WTC11 (cell line): ENCODE measurements at regions not wholly inside any gene's neighbourhood (a gene's known extent, or its start where the extent isn't known, plus 50 kb on each side); places are given as distances from the start of the nearest gene placed in this dataset.

Experiments
- ATF2 ChIP-seq: sonication (generic); formaldehyde crosslinking; IDR thresholded peaks from 2 replicates; pipeline ENCODE4 v1.8.1; 2022; ENCODE audit warnings: low read depth, missing genetic modification reagents, borderline replicate concordance
- CTCF ChIP-seq: fragments of 200-600 bp; IDR thresholded peaks from 2 replicates; pipeline ENCODE4 v1.8.0; 2022; ENCODE audit warnings: antibody characterized with exemption
- EMX1 ChIP-seq: fragments of 250-450 bp; sonication (Bioruptor Pico); IDR thresholded peaks from 2 replicates; pipeline ENCODE4 v1.8.0; 2021; ENCODE audit warnings: mild to moderate bottlenecking
- NR3C1 ChIP-seq: sonication (generic); formaldehyde crosslinking; conservative IDR thresholded peaks from 2 replicates; pipeline ENCODE4 v1.8.1; 2023; ENCODE audit warnings: low read depth, mild to moderate bottlenecking, missing genetic modification reagents
- SP1 ChIP-seq: sonication (generic); formaldehyde crosslinking; conservative IDR thresholded peaks from 2 replicates; pipeline ENCODE4 v1.8.1; 2022; ENCODE audit warnings: missing genetic modification reagents
- ZNF263 ChIP-seq: sonication (generic); formaldehyde crosslinking; IDR thresholded peaks from 2 replicates; pipeline ENCODE4 v1.8.1; 2022; ENCODE audit warnings: low read depth, mild to moderate bottlenecking, moderate library complexity, missing genetic modification reagents
- ZNF317 ChIP-seq: sonication (generic); formaldehyde crosslinking; IDR thresholded peaks from 2 replicates; pipeline ENCODE4 v1.8.1; 2023; ENCODE audit warnings: low read depth, mild to moderate bottlenecking, moderate library complexity, missing genetic modification reagents, borderline replicate concordance
- TF ChIP-seq, protein P1 (sequence below): sonication (generic); formaldehyde crosslinking; IDR thresholded peaks from 2 replicates; pipeline ENCODE4 v1.8.1; 2023; ENCODE audit warnings: mild to moderate bottlenecking, missing genetic modification reagents, borderline replicate concordance

- TF ChIP-seq ATF2 (CRISPR knock-in tag) (no peak), SP1 (CRISPR knock-in tag) (no peak), CTCF (peak; percentile 68), ZNF317 (no peak), EMX1 (no peak), ZNF263 (CRISPR knock-in tag) (no peak), NR3C1 (no peak)
- TF ChIP-seq, protein P1, sequence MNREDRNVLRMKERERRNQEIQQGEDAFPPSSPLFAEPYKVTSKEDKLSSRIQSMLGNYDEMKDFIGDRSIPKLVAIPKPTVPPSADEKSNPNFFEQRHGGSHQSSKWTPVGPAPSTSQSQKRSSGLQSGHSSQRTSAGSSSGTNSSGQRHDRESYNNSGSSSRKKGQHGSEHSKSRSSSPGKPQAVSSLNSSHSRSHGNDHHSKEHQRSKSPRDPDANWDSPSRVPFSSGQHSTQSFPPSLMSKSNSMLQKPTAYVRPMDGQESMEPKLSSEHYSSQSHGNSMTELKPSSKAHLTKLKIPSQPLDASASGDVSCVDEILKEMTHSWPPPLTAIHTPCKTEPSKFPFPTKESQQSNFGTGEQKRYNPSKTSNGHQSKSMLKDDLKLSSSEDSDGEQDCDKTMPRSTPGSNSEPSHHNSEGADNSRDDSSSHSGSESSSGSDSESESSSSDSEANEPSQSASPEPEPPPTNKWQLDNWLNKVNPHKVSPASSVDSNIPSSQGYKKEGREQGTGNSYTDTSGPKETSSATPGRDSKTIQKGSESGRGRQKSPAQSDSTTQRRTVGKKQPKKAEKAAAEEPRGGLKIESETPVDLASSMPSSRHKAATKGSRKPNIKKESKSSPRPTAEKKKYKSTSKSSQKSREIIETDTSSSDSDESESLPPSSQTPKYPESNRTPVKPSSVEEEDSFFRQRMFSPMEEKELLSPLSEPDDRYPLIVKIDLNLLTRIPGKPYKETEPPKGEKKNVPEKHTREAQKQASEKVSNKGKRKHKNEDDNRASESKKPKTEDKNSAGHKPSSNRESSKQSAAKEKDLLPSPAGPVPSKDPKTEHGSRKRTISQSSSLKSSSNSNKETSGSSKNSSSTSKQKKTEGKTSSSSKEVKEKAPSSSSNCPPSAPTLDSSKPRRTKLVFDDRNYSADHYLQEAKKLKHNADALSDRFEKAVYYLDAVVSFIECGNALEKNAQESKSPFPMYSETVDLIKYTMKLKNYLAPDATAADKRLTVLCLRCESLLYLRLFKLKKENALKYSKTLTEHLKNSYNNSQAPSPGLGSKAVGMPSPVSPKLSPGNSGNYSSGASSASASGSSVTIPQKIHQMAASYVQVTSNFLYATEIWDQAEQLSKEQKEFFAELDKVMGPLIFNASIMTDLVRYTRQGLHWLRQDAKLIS (CRISPR knock-in tag), result no peak
Measured at GRCh38 chr14:53295985-53296582, 143.0 kb upstream of the DDHD1 start.
